ENCODE measurements at regions not wholly inside any gene's neighbourhood (a gene's known extent, or its start where the extent isn't known, plus 50 kb on each side); places are given as distances from the start of the nearest gene placed in this dataset.
"Not testable (repeated sequence)": the region's sequence is repeated elsewhere in the genome, so short reads cannot be mapped to it uniquely, and the experiment has no call there.

GRCh38 chr7:150110882-150111281, 212.3 kb upstream of the LRRC61 start:
- not testable (repeated sequence) for DNase-seq

- DNase-seq, result not testable (repeated sequence)
Observed at GRCh38 chr7:150111373-150112139, 211.6 kb upstream of the LRRC61 start.

GRCh38 chr7:150113301-150113700, 209.9 kb upstream of the LRRC61 start:
- not testable (repeated sequence) for DNase-seq

GRCh38 chr7:150114591-150114990, 208.6 kb upstream of the LRRC61 start:
- DNase-seq, result not testable (repeated sequence)

- not testable (repeated sequence) for DNase-seq
Observed at GRCh38 chr7:150119966-150120365, 203.2 kb upstream of the LRRC61 start.

- DNase-seq, result peak; percentile 9 to 49
Observed at GRCh38 chr7:150125831-150126230, 197.3 kb upstream of the LRRC61 start.

- not testable (repeated sequence) for DNase-seq
Observed at GRCh38 chr7:150134451-150134850, 188.7 kb upstream of the LRRC61 start.

- DNase-seq, result not testable (repeated sequence)
Observed at GRCh38 chr7:150135620-150136190, 187.4 kb upstream of the LRRC61 start.

GRCh38 chr7:150139840-150140239, 183.3 kb upstream of the LRRC61 start:
- not testable (repeated sequence) for DNase-seq

GRCh38 chr7:150141525-150142345, 181.4 kb upstream of the LRRC61 start:
- DNase-seq, result not testable (repeated sequence)

GRCh38 chr7:150146124-150146523, 177.0 kb upstream of the LRRC61 start:
- not testable (repeated sequence) for DNase-seq

GRCh38 chr7:150147524-150147923, 175.6 kb upstream of the LRRC61 start:
- DNase-seq, result not testable (repeated sequence)

- DNase-seq, result not testable (repeated sequence)
Observed at GRCh38 chr7:150156015-150156414, 167.1 kb upstream of the LRRC61 start.

GRCh38 chr7:150158696-150159095, 164.5 kb upstream of the LRRC61 start:
- not testable (repeated sequence) for DNase-seq

- DNase-seq, result not testable (repeated sequence)
Observed at GRCh38 chr7:150169515-150169914, 153.6 kb upstream of the LRRC61 start.

- DNase-seq, result not testable (repeated sequence)
Observed at GRCh38 chr7:150169943-150170490, 153.1 kb upstream of the LRRC61 start.

- not testable (repeated sequence) for DNase-seq
Observed at GRCh38 chr7:150183602-150184001, 139.6 kb upstream of the LRRC61 start.

- DNase-seq, result not testable (repeated sequence)
Observed at GRCh38 chr7:150189963-150190362, 133.2 kb upstream of the LRRC61 start.

- not testable (repeated sequence) for DNase-seq
Observed at GRCh38 chr7:150192541-150192940, 130.6 kb upstream of the LRRC61 start.

GRCh38 chr7:150193866-150194265, 129.3 kb upstream of the LRRC61 start:
- DNase-seq, result not testable (repeated sequence)
